HEK293T (cell line): ENCODE measurements at regions not wholly inside any gene's neighbourhood (a gene's known extent, or its start where the extent isn't known, plus 50 kb on each side); places are given as distances from the start of the nearest gene placed in this dataset.

Experiments used
- ARNT ChIP-seq: fragments of 450-650 bp; IDR thresholded peaks from 2 replicates; pipeline ENCODE4 v1.6.1; 2017; ENCODE audit warnings: mild to moderate bottlenecking
- BHLHE40 ChIP-seq: fragments of 450-650 bp; IDR thresholded peaks from 2 replicates; pipeline ENCODE4 v1.6.1; 2016; ENCODE audit warnings: mild to moderate bottlenecking, moderate library complexity, borderline replicate concordance
- FOXK2 ChIP-seq: fragments of 450-650 bp; IDR thresholded peaks from 2 replicates; pipeline ENCODE4 v1.6.1; 2016; ENCODE audit warnings: mild to moderate bottlenecking
- FOXM1 ChIP-seq: fragments of 450-650 bp; IDR thresholded peaks from 2 replicates; pipeline ENCODE4 v1.6.1; 2017; ENCODE audit warnings: mild to moderate bottlenecking, borderline replicate concordance
- NFRKB ChIP-seq: fragments of 450-650 bp; IDR thresholded peaks from 2 replicates; pipeline ENCODE4 v1.6.1; 2016; ENCODE audit warnings: mild to moderate bottlenecking, moderate library complexity
- PKNOX1 ChIP-seq: fragments of 450-650 bp; IDR thresholded peaks from 2 replicates; pipeline ENCODE4 v1.6.1; 2016
- SP1 ChIP-seq: fragments of 450-650 bp; IDR thresholded peaks from 2 replicates; pipeline ENCODE4 v1.6.1; 2017
- TARDBP ChIP-seq: fragments of 450-650 bp; IDR thresholded peaks from 2 replicates; pipeline ENCODE4 v1.6.1; 2016

DNA sequence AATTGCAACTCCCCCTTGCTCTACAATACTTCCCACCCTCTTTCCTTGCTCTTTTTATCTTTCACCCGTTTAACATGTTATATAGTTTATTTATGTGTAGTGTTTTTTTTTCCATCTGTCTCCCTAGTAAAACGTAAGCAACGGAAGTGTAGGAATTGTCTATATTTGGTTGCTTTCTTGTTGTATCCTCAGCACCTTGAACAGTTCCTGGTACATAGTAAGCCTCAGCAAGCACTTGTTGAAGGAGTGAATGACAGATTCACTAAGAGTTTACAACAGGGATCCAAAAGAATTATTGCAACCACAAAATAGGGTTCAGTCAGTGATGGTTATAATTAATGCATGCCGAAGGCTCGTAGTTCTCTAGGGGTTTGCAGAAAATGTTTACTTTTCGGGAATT, 242.7 kb downstream of the SAMD5 start:
- TF ChIP-seq SP1, result no peak
- no peak for TF ChIP-seq PKNOX1
- no peak for TF ChIP-seq TARDBP
- TF ChIP-seq FOXK2, result no peak
- no peak for TF ChIP-seq NFRKB
- no peak for TF ChIP-seq ARNT
- no peak for TF ChIP-seq FOXM1
- no peak for TF ChIP-seq BHLHE40
